Right lobe of liver (tissue), 6 donors: ENCODE measurements at regions not wholly inside any gene's neighbourhood (a gene's known extent, or its start where the extent isn't known, plus 50 kb on each side); places are given as distances from the start of the nearest gene placed in this dataset.
A peak's percentile ranks its signal among the peaks of the same experiment; 100 is the strongest.

ENCODE experiments used
- ATAC-seq, 4 donors: fragments of 200-7000 bp; cut with Tn5 transposase; one replicate each; pipeline ENCODE4 v1.9.1; 2020; ENCODE audit warnings: mild to moderate bottlenecking in 4 of 4, moderate library complexity in 4 of 4
- DNase-seq, 3 donors: peaks; one replicate each; pipeline ENCODE4 v3.0.0-alpha.2; 2020
- H3K27ac ChIP-seq, 3 donors: fragments of 200-600 bp; one replicate each; pipeline ENCODE4 v1.8.0; 2022
- H3K27me3 ChIP-seq, 2 donors: fragments of 200-600 bp; one replicate each; pipeline ENCODE4 v1.8.0; 2022
- H3K36me3 ChIP-seq, 4 donors: fragments of 200-600 bp; sonication (generic) in 1 of 4; one replicate each; pipeline versions ENCODE4 v1.5.1 to v1.8.0; 2017 to 2022; ENCODE audit warnings: control low read depth in 1 of 4
- H3K4me1 ChIP-seq, 4 donors: fragments of 200-600 bp; sonication (generic) in 1 of 4; one replicate each; pipeline versions ENCODE4 v1.5.1 to v1.8.0; 2017 to 2022; ENCODE audit warnings: control low read depth in 1 of 4
- H3K4me3 ChIP-seq, 3 donors: fragments of 200-600 bp; one replicate each; pipeline ENCODE4 v1.8.0; 2022
- H3K9me3 ChIP-seq, 4 donors: fragments of 200-600 bp; sonication (generic) in 1 of 4; one replicate each; pipeline versions ENCODE4 v1.5.1 to v1.8.0; 2017 to 2022; ENCODE audit warnings: control low read depth in 1 of 4
- POLR2A ChIP-seq: fragments of 450-650 bp; IDR thresholded peaks from one replicate; pipeline ENCODE4 v1.6.1; 2017; ENCODE audit warnings: antibody characterized with exemption, mild to moderate bottlenecking
- WGBS: methylation state at CpG from one replicate; pipeline ENCODE4 v1.1.6; 2018; ENCODE audit warnings: low coverage, low lambda C conversion rate; ENCODE audit not compliant: insufficient coverage; ENCODE audit errors: missing lambda C conversion rate; 5-methylcytosine and 5-hydroxymethylcytosine counted together
- intact Hi-C, 2 donors: fragments of 100-400 bp; cut with DNase I; formaldehyde crosslinking; loops; one replicate each; pipeline versions ENCODE4 v1.11.2 to v1.14.1; 2022
- TF ChIP-seq, protein P1 (sequence below), 4 donors: fragments of 200-600 bp in 3 of 4; fragments of 450-650 bp in 1 of 4; IDR thresholded peaks; one replicate each; pipeline versions ENCODE4 v1.5.1 to v1.8.0; 2016 to 2022; ENCODE audit warnings: antibody characterized with exemption in 4 of 4, mild to moderate bottlenecking in 2 of 4
- donor health status: DM: no; HTN: yes; CAD: no.
- donor health status: DM: no; HTN: no; CAD: no.
- donor health status: DM: no; HTN: no; CAD: no.
- donor health status: DM: no; HTN: yes; CAD: no.
- donor health status: DM: no; HTN: yes; CAD: no.

GRCh38 chr15:66625531-66625930 is 59.7 kb upstream of the LCTL start:
- intact Hi-C loops = loop anchor here in 1 of 2 donors (10.0 kb wide), 1 partner anchor 69 kb away; no protein-coding TSS in a partner anchor

GRCh38 chr15:66625974-66626373 is 60.2 kb upstream of the LCTL start:
- 88% methylated on average over 4 of the region's 4 CpGs for WGBS
- no peak for DNase-seq
- no peak for ATAC-seq
- no peak for TF ChIP-seq POLR2A
- TF ChIP-seq, protein P1, sequence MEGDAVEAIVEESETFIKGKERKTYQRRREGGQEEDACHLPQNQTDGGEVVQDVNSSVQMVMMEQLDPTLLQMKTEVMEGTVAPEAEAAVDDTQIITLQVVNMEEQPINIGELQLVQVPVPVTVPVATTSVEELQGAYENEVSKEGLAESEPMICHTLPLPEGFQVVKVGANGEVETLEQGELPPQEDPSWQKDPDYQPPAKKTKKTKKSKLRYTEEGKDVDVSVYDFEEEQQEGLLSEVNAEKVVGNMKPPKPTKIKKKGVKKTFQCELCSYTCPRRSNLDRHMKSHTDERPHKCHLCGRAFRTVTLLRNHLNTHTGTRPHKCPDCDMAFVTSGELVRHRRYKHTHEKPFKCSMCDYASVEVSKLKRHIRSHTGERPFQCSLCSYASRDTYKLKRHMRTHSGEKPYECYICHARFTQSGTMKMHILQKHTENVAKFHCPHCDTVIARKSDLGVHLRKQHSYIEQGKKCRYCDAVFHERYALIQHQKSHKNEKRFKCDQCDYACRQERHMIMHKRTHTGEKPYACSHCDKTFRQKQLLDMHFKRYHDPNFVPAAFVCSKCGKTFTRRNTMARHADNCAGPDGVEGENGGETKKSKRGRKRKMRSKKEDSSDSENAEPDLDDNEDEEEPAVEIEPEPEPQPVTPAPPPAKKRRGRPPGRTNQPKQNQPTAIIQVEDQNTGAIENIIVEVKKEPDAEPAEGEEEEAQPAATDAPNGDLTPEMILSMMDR (IDR thresholded peaks at IDR 0.05) = no peak
- no peaks in the 10 kb centered on the region for H3K4me1 ChIP-seq
- H3K36me3 ChIP-seq = no peaks in the 10 kb centered on the region
- no peaks in the 10 kb centered on the region for H3K9me3 ChIP-seq
- H3K27ac ChIP-seq = no peak overlapping the region
- H3K4me3 ChIP-seq = no peak overlapping the region
- intact Hi-C loops = loop anchor here in 1 of 2 donors (10.0 kb wide), 1 partner anchor 69 kb away; no protein-coding TSS in a partner anchor
- no peaks in the 10 kb centered on the region for H3K27me3 ChIP-seq

More at GRCh38 chr15:66625531-66625930, 59.7 kb upstream of the LCTL start:
- DNase-seq (no peak), ATAC-seq (no peak)
- H3K4me3 ChIP-seq = no peak overlapping the region
- no peak overlapping the region for H3K27ac ChIP-seq
- no peaks in the 10 kb centered on the region for H3K36me3 ChIP-seq
- TF ChIP-seq, protein P1 (IDR thresholded peaks at IDR 0.05) = no peak
- TF ChIP-seq POLR2A = no peak
- H3K27me3 ChIP-seq = no peaks in the 10 kb centered on the region
- no peaks in the 10 kb centered on the region for H3K4me1 ChIP-seq
- 88% methylated on average over 1 of the region's 1 CpG for WGBS
- no peaks in the 10 kb centered on the region for H3K9me3 ChIP-seq

DNA sequence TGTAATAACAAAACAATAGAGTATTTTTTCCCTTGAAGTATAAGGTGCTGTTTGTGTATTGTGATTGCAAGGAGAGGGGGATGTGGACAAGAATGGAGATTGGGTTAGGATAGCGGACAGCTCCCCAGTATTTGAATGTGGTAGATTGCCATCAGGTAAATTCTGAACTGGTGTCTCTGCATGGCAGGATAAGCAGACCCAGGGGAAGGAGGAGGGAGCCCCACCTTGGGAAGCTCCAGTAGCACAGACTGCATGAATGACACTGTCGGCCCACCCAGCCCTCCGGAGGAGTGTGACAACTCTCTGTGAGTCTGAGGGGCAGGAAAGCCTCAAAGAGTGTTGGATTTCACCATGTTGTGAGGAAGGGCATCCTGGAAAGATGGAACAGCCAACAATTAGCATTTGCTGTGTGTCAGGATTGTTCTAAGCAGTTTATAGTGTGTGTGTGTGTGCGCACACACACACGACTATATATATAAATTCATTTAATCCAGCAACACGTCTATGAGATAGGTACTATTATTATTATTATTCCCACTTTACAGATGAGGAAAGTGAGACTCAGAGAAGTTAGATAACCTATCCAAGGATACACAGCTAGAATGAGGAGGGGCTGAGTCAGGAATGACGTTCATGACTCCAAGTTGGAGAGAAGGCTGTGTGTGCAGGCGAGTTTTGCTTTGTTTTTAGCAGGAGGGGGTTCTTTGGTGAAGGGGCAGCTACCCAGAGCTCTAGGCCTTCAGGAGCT is 63.4 kb upstream of the LCTL start:
- DNase-seq = peak in 1 of 3 donors; percentile 11
- H3K4me1 ChIP-seq = no peaks in the 10 kb centered on the region
- no peak for TF ChIP-seq POLR2A
- TF ChIP-seq, protein P1 (IDR thresholded peaks at IDR 0.05) = no peak
- H3K4me3 ChIP-seq = no peak overlapping the region
- no peaks in the 10 kb centered on the region for H3K36me3 ChIP-seq
- ATAC-seq = no peak
- H3K27me3 ChIP-seq = no peaks in the 10 kb centered on the region
- intact Hi-C loops = loop anchor here in 1 of 2 donors (10.0 kb wide), 1 partner anchor 66 kb away; no protein-coding TSS in a partner anchor
- H3K9me3 ChIP-seq = no peaks in the 10 kb centered on the region
- H3K27ac ChIP-seq = no peak overlapping the region
- 86% methylated on average over 8 of the region's 8 CpGs for WGBS

- Histone ChIP-seq H3K4me3 (no peak overlapping the region), H3K36me3 (no peaks in the 10 kb centered on the region), H3K27me3 (no peaks in the 10 kb centered on the region), H3K27ac (no peak overlapping the region), H3K9me3 (no peaks in the 10 kb centered on the region), H3K4me1 (no peaks in the 10 kb centered on the region)
- DNase-seq (peak in 1 of 3 donors; percentile 51), ATAC-seq (peak in 3 of 4 donors; percentile 17 to 33 (median 18))
- intact Hi-C loops = loop anchor here (10.0 kb wide), 1 partner anchor 65 kb away; no protein-coding TSS in a partner anchor
- 70% methylated on average over 1 of the region's 4 CpGs for WGBS
- TF ChIP-seq POLR2A = no peak
- TF ChIP-seq, protein P1 (IDR thresholded peaks at IDR 0.05) = no peak
These were observed 64.2 kb upstream of the LCTL start for GRCh38 chr15:66629817-66630576.
